K562 (cell line): ENCODE measurements at regions not wholly inside any gene's neighbourhood (a gene's known extent, or its start where the extent isn't known, plus 50 kb on each side); places are given as distances from the start of the nearest gene placed in this dataset.

Experiments used
- ATF2 ChIP-seq: sonication (generic); formaldehyde crosslinking; IDR thresholded peaks from 2 replicates; pipeline ENCODE4 v1.8.1; 2022; ENCODE audit warnings: missing genetic modification reagents
- CTBP1 ChIP-seq: fragments of 450-650 bp; IDR thresholded peaks from 2 replicates; pipeline ENCODE4 v1.6.1; 2016; ENCODE audit warnings: borderline replicate concordance
- MAFG ChIP-seq: fragments of 450-650 bp; conservative IDR thresholded peaks from 2 replicates; pipeline ENCODE4 v1.6.1; 2016; ENCODE audit warnings: missing genetic modification characterization, missing compliant biosample characterization
- MXD1 ChIP-seq: fragments of 250-450 bp; sonication (Bioruptor Pico); IDR thresholded peaks from 2 replicates; pipeline ENCODE4 v1.8.0; 2021; ENCODE audit warnings: borderline replicate concordance, mild to moderate bottlenecking, moderate library complexity; ENCODE audit not compliant: poor library complexity, severe bottlenecking
- PRPF4 ChIP-seq: fragments of 200-400 bp; formaldehyde crosslinking; IDR thresholded peaks from one replicate; pipeline ENCODE4 v1.6.1; 2017; ENCODE audit warnings: low read length, low read depth, mild to moderate bottlenecking; ENCODE audit not compliant: insufficient read depth, poor library complexity, severe bottlenecking
- ZNF57 ChIP-seq: fragments of 450-650 bp; formaldehyde crosslinking; IDR thresholded peaks from 2 replicates; pipeline ENCODE4 v1.4.0; 2020; ENCODE audit warnings: mild to moderate bottlenecking, moderate library complexity
- TF ChIP-seq, protein P1 (sequence below), 2 experiments: fragments of 150-350 bp in 1 of 2; IDR thresholded peaks; 2 replicates each; pipeline ENCODE4 v1.6.1; 2012 to 2016; ENCODE audit warnings: low read depth in 2 of 2, low read length in 2 of 2, mild to moderate bottlenecking in 1 of 2, moderate library complexity in 1 of 2

DNA sequence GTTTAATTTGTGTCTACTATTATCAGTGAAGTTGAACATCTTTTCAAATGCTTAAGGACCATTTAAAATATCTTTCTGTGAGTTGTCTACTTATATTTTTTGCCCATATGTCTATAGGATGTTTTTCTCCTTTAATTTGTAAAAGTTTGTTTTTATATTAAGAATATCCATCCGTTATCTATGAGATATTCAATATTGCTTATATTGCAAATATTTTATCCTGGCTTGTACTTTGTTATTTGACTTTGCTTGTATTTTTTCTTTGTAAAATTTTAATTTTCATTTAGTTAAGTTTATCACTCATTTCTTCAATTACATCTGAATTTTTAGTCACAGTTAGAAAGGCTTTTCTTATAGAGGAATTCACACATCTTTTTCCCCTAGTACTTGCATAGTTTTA lies 117.0 kb upstream of the MLIP start (continued):
- TF ChIP-seq ATF2 (CRISPR knock-in tag), result no peak
- TF ChIP-seq MAFG (tag), result peak; percentile 36; the same call in 1 of the 2 replicates
- TF ChIP-seq CTBP1, result no peak
- no peak for TF ChIP-seq PRPF4
- TF ChIP-seq, protein P1, sequence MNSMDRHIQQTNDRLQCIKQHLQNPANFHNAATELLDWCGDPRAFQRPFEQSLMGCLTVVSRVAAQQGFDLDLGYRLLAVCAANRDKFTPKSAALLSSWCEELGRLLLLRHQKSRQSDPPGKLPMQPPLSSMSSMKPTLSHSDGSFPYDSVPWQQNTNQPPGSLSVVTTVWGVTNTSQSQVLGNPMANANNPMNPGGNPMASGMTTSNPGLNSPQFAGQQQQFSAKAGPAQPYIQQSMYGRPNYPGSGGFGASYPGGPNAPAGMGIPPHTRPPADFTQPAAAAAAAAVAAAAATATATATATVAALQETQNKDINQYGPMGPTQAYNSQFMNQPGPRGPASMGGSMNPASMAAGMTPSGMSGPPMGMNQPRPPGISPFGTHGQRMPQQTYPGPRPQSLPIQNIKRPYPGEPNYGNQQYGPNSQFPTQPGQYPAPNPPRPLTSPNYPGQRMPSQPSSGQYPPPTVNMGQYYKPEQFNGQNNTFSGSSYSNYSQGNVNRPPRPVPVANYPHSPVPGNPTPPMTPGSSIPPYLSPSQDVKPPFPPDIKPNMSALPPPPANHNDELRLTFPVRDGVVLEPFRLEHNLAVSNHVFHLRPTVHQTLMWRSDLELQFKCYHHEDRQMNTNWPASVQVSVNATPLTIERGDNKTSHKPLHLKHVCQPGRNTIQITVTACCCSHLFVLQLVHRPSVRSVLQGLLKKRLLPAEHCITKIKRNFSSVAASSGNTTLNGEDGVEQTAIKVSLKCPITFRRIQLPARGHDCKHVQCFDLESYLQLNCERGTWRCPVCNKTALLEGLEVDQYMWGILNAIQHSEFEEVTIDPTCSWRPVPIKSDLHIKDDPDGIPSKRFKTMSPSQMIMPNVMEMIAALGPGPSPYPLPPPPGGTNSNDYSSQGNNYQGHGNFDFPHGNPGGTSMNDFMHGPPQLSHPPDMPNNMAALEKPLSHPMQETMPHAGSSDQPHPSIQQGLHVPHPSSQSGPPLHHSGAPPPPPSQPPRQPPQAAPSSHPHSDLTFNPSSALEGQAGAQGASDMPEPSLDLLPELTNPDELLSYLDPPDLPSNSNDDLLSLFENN (IDR thresholded peaks at IDR 0.05; ENCODE audit: low read depth in 2 of 2, low read length in 2 of 2), result no peak
- no peak for TF ChIP-seq ZNF57
- TF ChIP-seq MXD1 (CRISPR knock-in tag), result no peak
